ENCODE measurements at regions not wholly inside any gene's neighbourhood (a gene's known extent, or its start where the extent isn't known, plus 50 kb on each side); places are given as distances from the start of the nearest gene placed in this dataset.

DNA sequence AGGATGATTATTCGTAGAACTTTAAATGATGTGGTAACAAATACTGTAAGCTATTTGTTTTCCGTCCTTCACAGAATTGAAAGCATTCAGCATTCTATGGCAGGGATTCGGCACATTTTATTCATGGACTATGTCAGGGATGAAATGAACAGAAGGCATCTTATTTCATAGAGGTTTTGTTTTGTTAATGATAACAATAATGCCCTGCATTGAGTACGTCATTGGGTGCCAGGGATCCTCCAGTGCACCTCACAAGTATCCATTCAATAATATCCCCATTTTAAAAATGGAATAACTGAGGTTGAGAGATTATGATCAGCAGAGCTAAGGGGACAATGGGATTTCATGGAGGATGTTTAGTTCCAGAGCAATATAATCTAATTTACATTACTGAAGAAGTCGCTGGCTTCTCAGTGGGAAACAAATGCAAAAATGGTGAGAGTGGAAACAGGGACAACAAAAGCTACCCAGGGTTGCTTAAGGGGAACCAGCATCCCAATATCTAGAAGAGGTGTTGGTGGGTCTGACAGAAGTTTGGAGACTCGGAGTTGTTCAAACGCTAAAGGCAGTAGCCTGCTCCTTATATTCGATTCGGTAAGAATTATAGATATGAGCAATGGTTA, 985.7 kb upstream of the WWC1 start (continued):
- TF ChIP-seq, protein P1, sequence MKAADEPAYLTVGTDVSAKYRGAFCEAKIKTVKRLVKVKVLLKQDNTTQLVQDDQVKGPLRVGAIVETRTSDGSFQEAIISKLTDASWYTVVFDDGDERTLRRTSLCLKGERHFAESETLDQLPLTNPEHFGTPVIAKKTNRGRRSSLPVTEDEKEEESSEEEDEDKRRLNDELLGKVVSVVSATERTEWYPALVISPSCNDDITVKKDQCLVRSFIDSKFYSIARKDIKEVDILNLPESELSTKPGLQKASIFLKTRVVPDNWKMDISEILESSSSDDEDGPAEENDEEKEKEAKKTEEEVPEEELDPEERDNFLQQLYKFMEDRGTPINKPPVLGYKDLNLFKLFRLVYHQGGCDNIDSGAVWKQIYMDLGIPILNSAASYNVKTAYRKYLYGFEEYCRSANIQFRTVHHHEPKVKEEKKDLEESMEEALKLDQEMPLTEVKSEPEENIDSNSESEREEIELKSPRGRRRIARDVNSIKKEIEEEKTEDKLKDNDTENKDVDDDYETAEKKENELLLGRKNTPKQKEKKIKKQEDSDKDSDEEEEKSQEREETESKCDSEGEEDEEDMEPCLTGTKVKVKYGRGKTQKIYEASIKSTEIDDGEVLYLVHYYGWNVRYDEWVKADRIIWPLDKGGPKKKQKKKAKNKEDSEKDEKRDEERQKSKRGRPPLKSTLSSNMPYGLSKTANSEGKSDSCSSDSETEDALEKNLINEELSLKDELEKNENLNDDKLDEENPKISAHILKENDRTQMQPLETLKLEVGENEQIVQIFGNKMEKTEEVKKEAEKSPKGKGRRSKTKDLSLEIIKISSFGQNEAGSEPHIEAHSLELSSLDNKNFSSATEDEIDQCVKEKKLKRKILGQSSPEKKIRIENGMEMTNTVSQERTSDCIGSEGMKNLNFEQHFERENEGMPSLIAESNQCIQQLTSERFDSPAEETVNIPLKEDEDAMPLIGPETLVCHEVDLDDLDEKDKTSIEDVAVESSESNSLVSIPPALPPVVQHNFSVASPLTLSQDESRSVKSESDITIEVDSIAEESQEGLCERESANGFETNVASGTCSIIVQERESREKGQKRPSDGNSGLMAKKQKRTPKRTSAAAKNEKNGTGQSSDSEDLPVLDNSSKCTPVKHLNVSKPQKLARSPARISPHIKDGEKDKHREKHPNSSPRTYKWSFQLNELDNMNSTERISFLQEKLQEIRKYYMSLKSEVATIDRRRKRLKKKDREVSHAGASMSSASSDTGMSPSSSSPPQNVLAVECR (CRISPR knock-in tag; IDR thresholded peaks at IDR 0.05; ENCODE audit: borderline replicate concordance) = no peak
- TF ChIP-seq MED8 (CRISPR knock-in tag; IDR thresholded peaks at IDR 0.05; ENCODE audit: insufficient replicate concordance) (no peak), RFX1 (IDR thresholded peaks at IDR 0.05) (no peak), ZNF251 (CRISPR knock-in tag; IDR thresholded peaks at IDR 0.05) (no peak), FIP1L1 (IDR thresholded peaks at IDR 0.05; ENCODE audit: borderline replicate concordance, insufficient read depth, low read depth, low read length) (no peak)

DNA sequence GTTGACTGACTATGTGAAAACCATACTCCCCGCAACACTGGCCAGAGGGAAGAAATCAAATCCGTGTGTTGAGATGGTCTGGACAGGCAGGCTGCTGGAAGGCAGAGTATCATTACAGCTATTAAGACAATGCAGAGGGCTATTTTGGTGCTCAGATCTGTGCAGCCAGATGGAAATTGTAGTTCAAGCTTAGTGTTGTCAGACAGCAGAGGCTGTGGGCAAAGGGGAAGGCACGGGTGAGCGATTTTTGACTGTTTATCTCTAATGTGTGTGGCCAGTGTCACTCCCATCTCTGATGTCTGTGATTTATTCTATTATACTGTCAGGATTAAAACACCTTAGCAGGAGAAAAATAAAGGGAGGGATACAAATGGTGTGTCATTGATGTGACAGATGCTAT, 984.4 kb upstream of the WWC1 start:
- H3K79me2 ChIP-seq (ENCODE audit: insufficient read depth, low read length) = no peaks in the 10 kb centered on the region
- H4K20me1 ChIP-seq (ENCODE audit: insufficient read depth, low read length) = no peaks in the 10 kb centered on the region
- WGBS (ENCODE audit: low lambda C conversion rate) = 20% methylated on average over 4 of the region's 4 CpGs
- no peaks in the 10 kb centered on the region; a peak in 1 of 5 replicates for H3K27me3 ChIP-seq (ENCODE audit: control insufficient read depth in 1 of 2, insufficient read depth in 2 of 2, low read length in 2 of 2)
- no peak overlapping the region for H3K4me3 ChIP-seq (replicated peaks in 1 of 3; ENCODE audit: insufficient read depth in 1 of 3, low read depth in 2 of 3, low read length in 3 of 3)
- in situ Hi-C loops (cut with HindIII; ENCODE audit: extremely low pct_ligation_motif_present, low pct_unique_long_range_greater_than_20kb) = no loop called here
- no TSS peak for BruUV-seq (replicated peaks)
- ChIA-PET CTCF (ENCODE audit: low intra/inter-chr PET ratio, low total read pairs) (no interaction called here), POLR2A (no interaction called here)
- FAIRE-seq (no peak), ATAC-seq (no peak), DNase-seq (ENCODE audit: low spot score) (no peak)
- H3K36me3 ChIP-seq (replicated peaks in 1 of 2; ENCODE audit: control insufficient read depth in 1 of 2, insufficient read depth in 2 of 2, low read length in 2 of 2) = no peaks in the 10 kb centered on the region
- no peaks in the 10 kb centered on the region for H3K4me1 ChIP-seq (ENCODE audit: insufficient read depth, low read length)
- H3K9ac ChIP-seq (ENCODE audit: insufficient read depth, low read depth, low read length) = no peak overlapping the region
- H3K4me2 ChIP-seq (ENCODE audit: low read depth, low read length) = no peak overlapping the region
- intact Hi-C loops (cut with micrococcal nuclease; ENCODE audit: unreplicated experiment) = no loop called here
- H2AFZ ChIP-seq (ENCODE audit: low read length) = no peak overlapping the region
- H3K9me3 ChIP-seq (ENCODE audit: low read length) = no peaks in the 10 kb centered on the region
- no peak overlapping the region for H3K27ac ChIP-seq (ENCODE audit: extremely low read length, insufficient read depth, low read length)
- TF ChIP-seq ZNF850 (CRISPR knock-in tag; conservative IDR thresholded peaks at IDR 0.05) (no peak), KDM5A (IDR thresholded peaks at IDR 0.05; ENCODE audit: borderline replicate concordance, low read length) (no peak), IRX3 (CRISPR knock-in tag; IDR thresholded peaks at IDR 0.05; ENCODE audit: borderline replicate concordance, low read depth) (no peak), ZNF619 (CRISPR knock-in tag; IDR thresholded peaks at IDR 0.05) (no peak), ZFYVE20 (CRISPR knock-in tag; IDR thresholded peaks at IDR 0.05; ENCODE audit: borderline replicate concordance, low read depth) (no peak), ATF7 (IDR thresholded peaks at IDR 0.05) (no peak), ATF7 (CRISPR knock-in tag; IDR thresholded peaks at IDR 0.05) (no peak), NRL (CRISPR knock-in tag; IDR thresholded peaks at IDR 0.05; ENCODE audit: borderline replicate concordance) (no peak), JUN (CRISPR knock-in tag; IDR thresholded peaks at IDR 0.05) (no peak), TCF7L2 (IDR thresholded peaks at IDR 0.05; ENCODE audit: low read depth, low read length) (no peak)
- TF ChIP-seq, protein P2, sequence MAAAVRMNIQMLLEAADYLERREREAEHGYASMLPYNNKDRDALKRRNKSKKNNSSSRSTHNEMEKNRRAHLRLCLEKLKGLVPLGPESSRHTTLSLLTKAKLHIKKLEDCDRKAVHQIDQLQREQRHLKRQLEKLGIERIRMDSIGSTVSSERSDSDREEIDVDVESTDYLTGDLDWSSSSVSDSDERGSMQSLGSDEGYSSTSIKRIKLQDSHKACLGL (CRISPR knock-in tag; IDR thresholded peaks at IDR 0.05) = no peak
